Sigmoid colon (tissue), 6 donors: ENCODE measurements at regions not wholly inside any gene's neighbourhood (a gene's known extent, or its start where the extent isn't known, plus 50 kb on each side); places are given as distances from the start of the nearest gene placed in this dataset.

ENCODE experiments used
- DNase-seq: peaks from one replicate; pipeline ENCODE4 v3.0.0-alpha.2; 2019
- H3K27ac ChIP-seq, 4 donors: fragments of 200-600 bp; sonication (generic); one replicate each; pipeline ENCODE4 v1.5.1; 2016 to 2019; ENCODE audit warnings: mild to moderate bottlenecking in 1 of 4
- H3K27me3 ChIP-seq, 3 donors: fragments of 200-600 bp; sonication (generic); one replicate each; pipeline ENCODE4 v1.5.1; 2019; ENCODE audit warnings: mild to moderate bottlenecking in 1 of 3
- H3K36me3 ChIP-seq, 4 donors: fragments of 200-600 bp; sonication (generic); one replicate each; pipeline ENCODE4 v1.5.1; 2016 to 2019
- H3K4me1 ChIP-seq, 4 donors: fragments of 200-600 bp; sonication (generic); one replicate each; pipeline ENCODE4 v1.5.1; 2017 to 2019
- H3K4me3 ChIP-seq, 4 donors: fragments of 200-600 bp; sonication (generic); one replicate each; pipeline ENCODE4 v1.5.1; 2017 to 2019; ENCODE audit warnings: mild to moderate bottlenecking in 2 of 4, moderate library complexity in 1 of 4
- H3K9me3 ChIP-seq, 4 donors: fragments of 200-600 bp in 3 of 4; sonication (generic) in 3 of 4; one replicate each; pipeline versions ENCODE4 v1.5.1 to v1.6.1; 2013 to 2019
- EP300 ChIP-seq, 4 donors: sonication (generic); formaldehyde crosslinking; IDR thresholded peaks; one replicate each; pipeline ENCODE4 v1.6.1; 2017; ENCODE audit warnings: antibody characterized with exemption in 4 of 4
- POLR2A ChIP-seq, 2 donors: fragments of 450-650 bp; IDR thresholded peaks; one replicate each; pipeline ENCODE4 v1.6.1; 2016; ENCODE audit warnings: antibody characterized with exemption in 2 of 2, mild to moderate bottlenecking in 2 of 2, moderate library complexity in 2 of 2
- POLR2AphosphoS5 ChIP-seq, 4 donors: sonication (generic); formaldehyde crosslinking; IDR thresholded peaks; one replicate each; pipeline ENCODE4 v1.6.1; 2017; ENCODE audit warnings: antibody characterized with exemption in 4 of 4
- WGBS, 2 donors: extraction: QIAGEN DNeasy Blood & Tissue Kit; methylation state at CpG; one replicate each; pipeline ENCODE4 v1.1.7; 2013; 5-methylcytosine and 5-hydroxymethylcytosine counted together
- intact Hi-C: fragments of 100-400 bp; cut with DNase I; formaldehyde crosslinking; loops from one replicate; pipeline ENCODE4 v1.15.1; 2023
- TF ChIP-seq, protein P1 (sequence below), 4 experiments: fragments of 450-650 bp in 3 of 4; fragments of 200-600 bp in 1 of 4; IDR thresholded peaks; one replicate each; pipeline ENCODE4 v1.5.1; 2016 to 2019; ENCODE audit warnings: antibody characterized with exemption in 4 of 4, mild to moderate bottlenecking in 3 of 4, moderate library complexity in 2 of 4
- donor health status: healthy with polysubstance abuse.
- donor health status: healthy.

DNA sequence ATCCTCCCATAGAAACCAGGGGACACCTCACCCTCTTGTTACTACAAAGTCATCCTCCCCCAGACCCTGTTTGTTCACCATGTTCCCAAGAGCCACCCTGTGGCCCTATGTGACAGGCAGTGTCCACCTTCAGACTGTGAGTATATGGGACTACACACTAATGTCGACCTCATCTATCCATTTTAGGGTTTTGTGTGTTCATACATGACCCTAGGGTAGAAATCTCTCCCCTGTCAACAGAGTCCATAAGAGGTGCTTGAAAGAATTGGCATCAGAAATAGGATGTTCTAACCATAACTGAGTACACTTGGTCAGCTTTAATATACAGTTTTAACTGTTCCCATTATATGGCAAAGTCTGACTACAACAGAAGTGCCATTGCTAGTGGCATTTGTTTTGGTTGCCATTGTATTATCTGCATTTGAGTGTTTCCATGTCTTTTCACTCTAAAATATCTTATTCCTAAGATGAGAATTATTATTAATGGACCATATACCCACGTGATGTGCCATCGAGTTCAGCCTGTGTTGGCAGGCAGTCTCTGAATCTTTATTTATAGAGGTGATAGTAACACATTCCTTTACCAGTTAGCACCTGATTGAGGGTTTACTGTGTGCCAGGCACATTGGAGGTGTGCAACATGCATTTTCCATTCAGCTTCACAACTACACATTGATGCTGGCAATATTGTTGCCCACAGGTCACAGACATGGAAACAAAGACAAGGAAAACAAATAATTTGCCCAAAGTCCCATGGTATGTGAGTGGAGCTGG, 590.6 kb upstream of the IGFBP3 start:
- TF ChIP-seq, protein P1, sequence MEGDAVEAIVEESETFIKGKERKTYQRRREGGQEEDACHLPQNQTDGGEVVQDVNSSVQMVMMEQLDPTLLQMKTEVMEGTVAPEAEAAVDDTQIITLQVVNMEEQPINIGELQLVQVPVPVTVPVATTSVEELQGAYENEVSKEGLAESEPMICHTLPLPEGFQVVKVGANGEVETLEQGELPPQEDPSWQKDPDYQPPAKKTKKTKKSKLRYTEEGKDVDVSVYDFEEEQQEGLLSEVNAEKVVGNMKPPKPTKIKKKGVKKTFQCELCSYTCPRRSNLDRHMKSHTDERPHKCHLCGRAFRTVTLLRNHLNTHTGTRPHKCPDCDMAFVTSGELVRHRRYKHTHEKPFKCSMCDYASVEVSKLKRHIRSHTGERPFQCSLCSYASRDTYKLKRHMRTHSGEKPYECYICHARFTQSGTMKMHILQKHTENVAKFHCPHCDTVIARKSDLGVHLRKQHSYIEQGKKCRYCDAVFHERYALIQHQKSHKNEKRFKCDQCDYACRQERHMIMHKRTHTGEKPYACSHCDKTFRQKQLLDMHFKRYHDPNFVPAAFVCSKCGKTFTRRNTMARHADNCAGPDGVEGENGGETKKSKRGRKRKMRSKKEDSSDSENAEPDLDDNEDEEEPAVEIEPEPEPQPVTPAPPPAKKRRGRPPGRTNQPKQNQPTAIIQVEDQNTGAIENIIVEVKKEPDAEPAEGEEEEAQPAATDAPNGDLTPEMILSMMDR (IDR thresholded peaks at IDR 0.05) = no peak
- TF ChIP-seq POLR2A (IDR thresholded peaks at IDR 0.05) = no peak
- no peak for TF ChIP-seq EP300 (IDR thresholded peaks at IDR 0.05)
- TF ChIP-seq POLR2AphosphoS5 (IDR thresholded peaks at IDR 0.05) = no peak
- no peak for DNase-seq
- Histone ChIP-seq H3K4me1 (no peaks in the 10 kb centered on the region), H3K27me3 (no peaks in the 10 kb centered on the region), H3K27ac (no peak overlapping the region), H3K9me3 (peaks cover 0 to 3% (median 0%) of the 10 kb centered on the region in 4 donors), H3K4me3 (no peak overlapping the region), H3K36me3 (no peaks in the 10 kb centered on the region)
- intact Hi-C loops = no loop called here
- 71 to 88% methylated on average over 3 of the region's 3 CpGs for WGBS, 2 donors

DNA sequence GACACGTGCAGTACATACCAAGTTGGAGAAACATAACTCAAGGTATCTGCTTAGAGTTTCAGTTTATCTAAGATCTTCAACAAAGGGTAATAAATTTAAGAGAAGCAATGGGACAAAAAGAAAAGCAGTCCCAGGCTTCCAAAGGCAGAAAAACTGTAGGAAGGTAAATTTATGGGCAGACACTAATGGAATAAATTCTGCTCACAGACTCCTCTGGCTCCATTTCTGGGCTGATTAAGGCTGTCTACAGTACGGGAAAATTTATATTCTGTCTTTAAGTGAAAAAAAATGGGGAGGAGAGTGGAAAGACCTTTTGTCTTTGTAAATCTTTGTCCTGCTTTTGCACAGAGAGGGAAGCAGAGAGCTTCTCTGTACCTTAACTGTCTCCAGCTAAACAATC, 587.5 kb upstream of the IGFBP3 start:
- TF ChIP-seq EP300 (IDR thresholded peaks at IDR 0.05) (no peak), POLR2A (IDR thresholded peaks at IDR 0.05) (no peak), POLR2AphosphoS5 (IDR thresholded peaks at IDR 0.05) (peak in 1 of 4 donors; percentile 46)
- TF ChIP-seq, protein P1 (IDR thresholded peaks at IDR 0.05) = no peak
- Histone ChIP-seq H3K4me1 (no peaks in the 10 kb centered on the region), H3K4me3 (no peak overlapping the region), H3K36me3 (no peaks in the 10 kb centered on the region), H3K27ac (no peak overlapping the region), H3K9me3 (peaks cover 0 to 3% (median 0%) of the 10 kb centered on the region in 4 donors), H3K27me3 (no peaks in the 10 kb centered on the region)
- WGBS, 2 donors = 46 to 66% methylated on average over 2 of the region's 2 CpGs
- intact Hi-C loops = no loop called here
- no peak for DNase-seq

DNA sequence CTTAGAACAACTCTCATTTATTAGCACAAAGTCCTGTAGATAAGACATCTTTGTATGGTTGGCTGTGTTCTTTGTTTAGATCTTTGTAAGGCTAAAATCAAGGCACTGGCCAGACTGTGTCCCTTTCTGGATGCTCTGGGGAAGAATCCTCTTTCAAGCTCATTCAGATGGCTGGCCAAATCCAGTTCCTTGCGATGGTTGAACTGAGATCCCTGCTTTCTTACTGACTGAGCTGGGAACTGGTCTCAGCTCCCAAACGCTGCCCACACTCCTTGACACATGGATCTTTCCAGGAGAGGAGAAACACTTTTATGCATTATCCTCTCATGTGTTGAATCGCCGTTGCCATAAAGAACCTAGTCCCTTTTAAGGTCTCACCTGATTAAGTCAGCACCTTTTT, 586.5 kb upstream of the IGFBP3 start:
- no peaks in the 10 kb centered on the region for H3K4me1 ChIP-seq
- no peaks in the 10 kb centered on the region for H3K36me3 ChIP-seq
- 86 to 89% methylated on average over 4 of the region's 4 CpGs for WGBS, 2 donors
- peaks cover 0 to 3% (median 0%) of the 10 kb centered on the region in 4 donors for H3K9me3 ChIP-seq
- TF ChIP-seq POLR2AphosphoS5 (IDR thresholded peaks at IDR 0.05) (no peak), EP300 (IDR thresholded peaks at IDR 0.05) (no peak), POLR2A (IDR thresholded peaks at IDR 0.05) (no peak)
- TF ChIP-seq, protein P1 (IDR thresholded peaks at IDR 0.05) = no peak
- no peaks in the 10 kb centered on the region for H3K27me3 ChIP-seq
- intact Hi-C loops = no loop called here
- H3K4me3 ChIP-seq = no peak overlapping the region
- no peak for DNase-seq
- H3K27ac ChIP-seq = no peak overlapping the region

DNA sequence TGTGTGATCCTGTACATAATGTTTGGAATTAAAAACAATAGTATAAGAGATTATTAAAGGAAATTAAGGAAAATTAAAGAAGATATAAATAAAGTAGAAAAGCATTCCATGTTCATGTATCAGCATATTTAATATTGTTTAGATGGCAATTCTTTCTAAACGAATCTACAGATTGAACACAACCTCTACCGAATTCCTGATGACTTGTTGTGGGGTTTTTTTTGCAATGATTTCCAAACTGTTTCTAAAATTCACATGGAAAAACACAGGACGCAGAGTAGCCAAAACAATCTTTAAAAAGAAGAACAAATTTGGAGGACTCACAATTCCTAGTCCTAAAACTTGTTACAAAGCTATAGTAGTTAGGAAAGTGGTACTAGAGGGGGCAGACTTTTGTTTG, 573.4 kb upstream of the IGFBP3 start:
- 72 to 86% methylated on average over 3 of the region's 3 CpGs for WGBS, 2 donors
- Histone ChIP-seq H3K27ac (peak overlapping the region in 1 of 4 donors; percentile 40), H3K36me3 (no peaks in the 10 kb centered on the region), H3K4me1 (peaks cover 0 to 10% (median 6%) of the 10 kb centered on the region in 4 donors), H3K9me3 (no peaks in the 10 kb centered on the region), H3K27me3 (no peaks in the 10 kb centered on the region), H3K4me3 (no peak overlapping the region)
- intact Hi-C loops = no loop called here
- no peak for DNase-seq
- TF ChIP-seq POLR2AphosphoS5 (IDR thresholded peaks at IDR 0.05) (no peak), EP300 (IDR thresholded peaks at IDR 0.05) (no peak), POLR2A (IDR thresholded peaks at IDR 0.05) (no peak)
- TF ChIP-seq, protein P1 (IDR thresholded peaks at IDR 0.05) = no peak
